GM23338 (cell line): ENCODE measurements at regions not wholly inside any gene's neighbourhood (a gene's known extent, or its start where the extent isn't known, plus 50 kb on each side); places are given as distances from the start of the nearest gene placed in this dataset.

ENCODE experiments used
- ATAC-seq: fragments of 200-7000 bp; cut with Tn5 transposase; 3 replicates; pipeline ENCODE4 v1.9.1; 2020
- DNase-seq: peaks from one replicate; pipeline ENCODE4 v3.0.0-alpha.2; 2015; ENCODE audit warnings: low spot score
- H2AFZ ChIP-seq: fragments of 200-600 bp; sonication (generic); 2 replicates; pipeline ENCODE4 v1.8.0; 2016; ENCODE audit warnings: antibody characterized with exemption, mild to moderate bottlenecking, moderate library complexity
- H3F3A ChIP-seq: fragments of 200-600 bp; sonication (generic); replicated peaks from 2 replicates; pipeline ENCODE4 v1.8.0; 2017; ENCODE audit warnings: antibody characterized with exemption, mixed run types, low read depth
- H3K27ac ChIP-seq: fragments of 200-600 bp; sonication (generic); 2 replicates; pipeline ENCODE4 v1.6.1; 2016; ENCODE audit warnings: low read depth
- H3K27me3 ChIP-seq: fragments of 200-600 bp; sonication (generic); 2 replicates; pipeline ENCODE4 v1.8.0; 2016; ENCODE audit warnings: mild to moderate bottlenecking, mixed run types, moderate library complexity; ENCODE audit not compliant: insufficient read depth
- H3K36me3 ChIP-seq: fragments of 200-600 bp; sonication (generic); 2 replicates; pipeline ENCODE4 v1.8.0; 2016; ENCODE audit warnings: mild to moderate bottlenecking; ENCODE audit not compliant: insufficient read depth
- H3K4me1 ChIP-seq: fragments of 200-600 bp; sonication (generic); 2 replicates; pipeline ENCODE4 v1.8.0; 2016; ENCODE audit warnings: mild to moderate bottlenecking, moderate library complexity; ENCODE audit not compliant: insufficient read depth
- H3K4me2 ChIP-seq: fragments of 200-600 bp; sonication (generic); 2 replicates; pipeline ENCODE4 v1.7.1; 2017; ENCODE audit warnings: mixed run types
- H3K4me3 ChIP-seq: fragments of 200-600 bp; sonication (generic); 2 replicates; pipeline ENCODE4 v1.6.1; 2016; ENCODE audit warnings: mixed run types
- H3K79me2 ChIP-seq: fragments of 200-600 bp; sonication (generic); replicated peaks from 2 replicates; pipeline ENCODE4 v1.8.0; 2017; ENCODE audit warnings: mild to moderate bottlenecking; ENCODE audit not compliant: insufficient read depth
- H3K9me2 ChIP-seq: fragments of 200-600 bp; sonication (generic); 2 replicates; pipeline ENCODE4 v1.8.0; 2017; ENCODE audit not compliant: insufficient read depth
- H4K20me1 ChIP-seq: fragments of 200-600 bp; sonication (generic); replicated peaks from 2 replicates; pipeline ENCODE4 v1.8.0; 2017; ENCODE audit warnings: mild to moderate bottlenecking; ENCODE audit not compliant: insufficient read depth
- H3K27ac Mint-ChIP-seq: 2 replicates; pipeline ENCODE4 v1.8.0; 2020; ENCODE audit warnings: inconsistent platforms, mild to moderate bottlenecking, moderate library complexity, mixed read lengths
- H3K27me3 Mint-ChIP-seq: 3 replicates; pipeline ENCODE4 v1.8.0; 2022; ENCODE audit warnings: low read depth, mild to moderate bottlenecking, moderate library complexity, mixed read lengths, inconsistent platforms; ENCODE audit not compliant: insufficient read depth, poor library complexity
- H3K36me3 Mint-ChIP-seq: 3 replicates; pipeline ENCODE4 v1.8.0; 2021; ENCODE audit warnings: low read depth, mild to moderate bottlenecking, inconsistent platforms, moderate library complexity, mixed read lengths
- H3K4me1 Mint-ChIP-seq: 3 replicates; pipeline ENCODE4 v1.8.0; 2020; ENCODE audit warnings: mild to moderate bottlenecking, inconsistent platforms, mixed read lengths
- H3K4me3 Mint-ChIP-seq: 3 replicates; pipeline ENCODE4 v1.8.0; 2021; ENCODE audit warnings: moderate library complexity, mild to moderate bottlenecking, inconsistent platforms, mixed read lengths
- H3K9me3 Mint-ChIP-seq: 3 replicates; pipeline ENCODE4 v1.8.0; 2020; ENCODE audit warnings: moderate library complexity, mild to moderate bottlenecking, inconsistent platforms, mixed read lengths
- CREB1 ChIP-seq: fragments of 250-450 bp; sonication (Bioruptor Pico); IDR thresholded peaks from 2 replicates; pipeline ENCODE4 v1.5.0; 2020; ENCODE audit warnings: low read depth, mild to moderate bottlenecking, moderate library complexity
- CTCF ChIP-seq, 2 experiments: fragments of 200-600 bp in 1 of 2; sonication (generic) in 1 of 2; conservative IDR thresholded peaks; 2 replicates each; pipeline versions ENCODE4 v1.5.1 to v1.6.1; 2016 to 2017; ENCODE audit warnings: antibody characterized with exemption in 2 of 2, low read depth in 2 of 2, mild to moderate bottlenecking in 2 of 2, moderate library complexity in 1 of 2
- ETS1 ChIP-seq: IDR thresholded peaks from 2 replicates; pipeline ENCODE4 v1.6.1; 2016; ENCODE audit warnings: antibody characterized with exemption
- EZH2 ChIP-seq: fragments of 200-600 bp; sonication (generic); IDR thresholded peaks from one replicate; pipeline ENCODE4 v1.8.0; 2017; ENCODE audit warnings: antibody characterized with exemption, mild to moderate bottlenecking, low read depth; ENCODE audit not compliant: unreplicated experiment
- EZH2phosphoT487 ChIP-seq: fragments of 200-600 bp; sonication (generic); IDR thresholded peaks from one replicate; pipeline ENCODE4 v1.8.1; 2018; ENCODE audit warnings: antibody characterized with exemption; ENCODE audit not compliant: unreplicated experiment
- JUNB ChIP-seq: IDR thresholded peaks from one replicate; pipeline ENCODE4 v1.6.1; 2016; ENCODE audit warnings: antibody characterized with exemption; ENCODE audit not compliant: unreplicated experiment
- NANOG ChIP-seq: IDR thresholded peaks from 2 replicates; pipeline ENCODE4 v1.6.1; 2016; ENCODE audit warnings: antibody characterized with exemption, borderline replicate concordance
- POLR2AphosphoS5 ChIP-seq: IDR thresholded peaks from 2 replicates; pipeline ENCODE4 v1.6.1; 2016; ENCODE audit warnings: antibody characterized with exemption, low read depth
- REST ChIP-seq: IDR thresholded peaks from one replicate; pipeline ENCODE4 v1.6.1; 2018; ENCODE audit warnings: antibody characterized with exemption; ENCODE audit not compliant: unreplicated experiment
- STAT1 ChIP-seq: IDR thresholded peaks from one replicate; pipeline ENCODE4 v1.6.1; 2016; ENCODE audit warnings: antibody characterized with exemption; ENCODE audit not compliant: unreplicated experiment
- ZNF114 ChIP-seq: fragments of 250-450 bp; sonication (Bioruptor Pico); IDR thresholded peaks from 2 replicates; pipeline ENCODE4 v1.5.0; 2020; ENCODE audit warnings: mild to moderate bottlenecking, moderate library complexity
- ZNF331 ChIP-seq: fragments of 250-450 bp; sonication (Bioruptor Pico); IDR thresholded peaks from 2 replicates; pipeline ENCODE4 v1.5.0; 2020; ENCODE audit warnings: low read depth, mild to moderate bottlenecking, moderate library complexity
- ZNF462 ChIP-seq: fragments of 250-450 bp; sonication (Bioruptor Pico); IDR thresholded peaks from 2 replicates; pipeline ENCODE4 v1.5.0; 2020; ENCODE audit warnings: mild to moderate bottlenecking, moderate library complexity

GRCh38 chr4:138710297-138710696 is 305.3 kb upstream of the NOCT start:
- Histone ChIP-seq H2AFZ (no peak overlapping the region), H3K27me3 (no peaks in the 10 kb centered on the region), H3F3A (no peaks in the 10 kb centered on the region), H3K4me1 (no peaks in the 10 kb centered on the region), H3K4me2 (no peak overlapping the region), H3K9me2 (peaks cover 17% of the 10 kb centered on the region; the same call in 1 of the 2 replicates), H3K36me3 (no peaks in the 10 kb centered on the region), H3K27ac (no peak overlapping the region), H3K4me3 (no peak overlapping the region), H3K79me2 (no peaks in the 10 kb centered on the region), H4K20me1 (no peaks in the 10 kb centered on the region)
- H3K27me3 Mint-ChIP-seq, result no peaks in the 10 kb centered on the region
- ATAC-seq (no peak), DNase-seq (no peak)
- H3K27ac Mint-ChIP-seq, result no peak overlapping the region
- no peak overlapping the region for H3K4me3 Mint-ChIP-seq
- H3K9me3 Mint-ChIP-seq, result no peaks in the 10 kb centered on the region; the same call in 2 of the 3 replicates
- H3K4me1 Mint-ChIP-seq, result peaks cover 3% of the 10 kb centered on the region; the same call in 2 of the 3 replicates
- TF ChIP-seq ZNF114 (no peak), ETS1 (no peak), REST (no peak), STAT1 (no peak), NANOG (no peak), CTCF (conservative IDR thresholded peaks at IDR 0.05; ENCODE audit: low read depth in 2 of 2) (no peak), ZNF331 (CRISPR knock-in tag) (no peak), EZH2 (no peak), CREB1 (CRISPR knock-in tag) (no peak), JUNB (no peak), POLR2AphosphoS5 (no peak), ZNF462 (no peak), EZH2phosphoT487 (no peak)
- H3K36me3 Mint-ChIP-seq, result no peaks in the 10 kb centered on the region
